H1 (cell line): ENCODE measurements at regions not wholly inside any gene's neighbourhood (a gene's known extent, or its start where the extent isn't known, plus 50 kb on each side); places are given as distances from the start of the nearest gene placed in this dataset.

Source experiments
- POLR2AphosphoS5 ChIP-seq: IDR thresholded peaks from 2 replicates; pipeline ENCODE4 v1.6.1; 2011; ENCODE audit warnings: low read depth, low read length
- RAD21 ChIP-seq, 2 experiments: IDR thresholded peaks in 1 of 2; conservative IDR thresholded peaks in 1 of 2; 2 replicates each; pipeline ENCODE4 v1.6.1; 2011; ENCODE audit warnings: low read depth in 2 of 2, low read length in 2 of 2, improper control_type of control experiment in 1 of 2, inconsistent platforms in 1 of 2, mild to moderate bottlenecking in 1 of 2, moderate library complexity in 1 of 2
- SP1 ChIP-seq: IDR thresholded peaks from 2 replicates; pipeline ENCODE4 v1.6.1; 2011; ENCODE audit warnings: low read depth, low read length
- ZNF274 ChIP-seq: IDR thresholded peaks from 2 replicates; pipeline ENCODE4 v1.7.0; 2012; ENCODE audit warnings: low read length, borderline replicate concordance; ENCODE audit errors: extremely low read depth

DNA sequence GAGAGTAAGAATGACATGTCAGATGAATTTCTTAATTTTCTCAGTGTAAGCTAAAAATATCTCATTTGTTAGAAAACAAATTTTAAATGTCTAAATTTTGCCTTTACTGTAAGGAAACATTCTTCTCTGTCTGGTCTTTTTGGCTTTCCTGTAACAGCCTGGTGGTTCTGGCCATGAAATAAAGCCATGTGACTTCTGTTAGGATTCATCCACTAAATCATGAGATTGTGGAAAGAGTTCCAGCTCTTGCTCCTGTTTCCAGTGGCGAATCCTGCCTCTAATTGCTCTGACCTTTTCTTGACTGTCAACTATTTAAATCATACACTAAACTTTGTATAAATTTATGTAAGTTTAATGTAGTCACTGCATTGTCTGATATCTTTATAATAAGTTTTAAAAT is 398.5 kb upstream of the AKR1E2 start:
- TF ChIP-seq ZNF274 = no peak
- no peak for TF ChIP-seq RAD21 (IDR thresholded peaks at IDR 0.05 in 1 of 2, conservative IDR thresholded peaks at IDR 0.05 in 1 of 2; ENCODE audit: low read depth in 2 of 2, low read length in 2 of 2)
- TF ChIP-seq SP1 = no peak
- no peak for TF ChIP-seq POLR2AphosphoS5
